H1 (cell line): ENCODE measurements at regions not wholly inside any gene's neighbourhood (a gene's known extent, or its start where the extent isn't known, plus 50 kb on each side); places are given as distances from the start of the nearest gene placed in this dataset.

Experiments
- POLR2A ChIP-seq, 2 experiments: IDR thresholded peaks; 1 replicate in 1 of 2; 2 replicates in 1 of 2; pipeline ENCODE4 v1.6.1; 2011; ENCODE audit warnings: low read depth in 2 of 2, low read length in 2 of 2, mild to moderate bottlenecking in 2 of 2; ENCODE audit errors: control extremely low read depth in 1 of 2
- RBBP5 ChIP-seq: IDR thresholded peaks from 2 replicates; pipeline ENCODE4 v1.7.1; 2012; ENCODE audit warnings: low read depth, mild to moderate bottlenecking, inconsistent platforms, low read length, moderate library complexity, borderline replicate concordance
- RXRA ChIP-seq: IDR thresholded peaks from 2 replicates; pipeline ENCODE4 v1.6.1; 2011; ENCODE audit warnings: low read depth, mild to moderate bottlenecking, low read length, moderate library complexity; ENCODE audit not compliant: insufficient read depth
- TF ChIP-seq, protein P1 (sequence below), 3 experiments: IDR thresholded peaks; 1 replicate in 2 of 3; 2 replicates in 1 of 3; pipeline versions ENCODE4 v1.5.1 to v1.6.1; 2011; ENCODE audit warnings: low read length in 3 of 3, mild to moderate bottlenecking in 3 of 3, inconsistent platforms in 2 of 3, low read depth in 1 of 3, moderate library complexity in 1 of 3; ENCODE audit not compliant: insufficient read depth in 1 of 3; ENCODE audit errors: control extremely low read depth in 1 of 3
- TF ChIP-seq, protein P2 (sequence below): IDR thresholded peaks from 2 replicates; pipeline ENCODE4 v1.6.1; 2012; ENCODE audit warnings: inconsistent platforms

GRCh38 chr1:5312862-5313261, 658.5 kb downstream of the AJAP1 start:
- TF ChIP-seq RBBP5 = no peak
- TF ChIP-seq POLR2A (IDR thresholded peaks at IDR 0.05; ENCODE audit: control extremely low read depth in 1 of 2, low read depth in 2 of 2, low read length in 2 of 2) = no peak
- TF ChIP-seq RXRA = no peak
- TF ChIP-seq, protein P1, sequence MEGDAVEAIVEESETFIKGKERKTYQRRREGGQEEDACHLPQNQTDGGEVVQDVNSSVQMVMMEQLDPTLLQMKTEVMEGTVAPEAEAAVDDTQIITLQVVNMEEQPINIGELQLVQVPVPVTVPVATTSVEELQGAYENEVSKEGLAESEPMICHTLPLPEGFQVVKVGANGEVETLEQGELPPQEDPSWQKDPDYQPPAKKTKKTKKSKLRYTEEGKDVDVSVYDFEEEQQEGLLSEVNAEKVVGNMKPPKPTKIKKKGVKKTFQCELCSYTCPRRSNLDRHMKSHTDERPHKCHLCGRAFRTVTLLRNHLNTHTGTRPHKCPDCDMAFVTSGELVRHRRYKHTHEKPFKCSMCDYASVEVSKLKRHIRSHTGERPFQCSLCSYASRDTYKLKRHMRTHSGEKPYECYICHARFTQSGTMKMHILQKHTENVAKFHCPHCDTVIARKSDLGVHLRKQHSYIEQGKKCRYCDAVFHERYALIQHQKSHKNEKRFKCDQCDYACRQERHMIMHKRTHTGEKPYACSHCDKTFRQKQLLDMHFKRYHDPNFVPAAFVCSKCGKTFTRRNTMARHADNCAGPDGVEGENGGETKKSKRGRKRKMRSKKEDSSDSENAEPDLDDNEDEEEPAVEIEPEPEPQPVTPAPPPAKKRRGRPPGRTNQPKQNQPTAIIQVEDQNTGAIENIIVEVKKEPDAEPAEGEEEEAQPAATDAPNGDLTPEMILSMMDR (IDR thresholded peaks at IDR 0.05; ENCODE audit: control extremely low read depth in 1 of 3, insufficient read depth in 1 of 3, low read depth in 1 of 3, low read length in 3 of 3) = no peak
- TF ChIP-seq, protein P2, sequence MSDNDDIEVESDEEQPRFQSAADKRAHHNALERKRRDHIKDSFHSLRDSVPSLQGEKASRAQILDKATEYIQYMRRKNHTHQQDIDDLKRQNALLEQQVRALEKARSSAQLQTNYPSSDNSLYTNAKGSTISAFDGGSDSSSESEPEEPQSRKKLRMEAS = no peak
